HL-60 (cell line): ENCODE measurements at regions not wholly inside any gene's neighbourhood (a gene's known extent, or its start where the extent isn't known, plus 50 kb on each side); places are given as distances from the start of the nearest gene placed in this dataset.

Experiments used
- DNase-seq, 2 experiments: peaks; one replicate each; pipeline ENCODE4 v3.0.0-alpha.2; 2010 to 2020; ENCODE audit warnings: low read depth in 1 of 2, low spot score in 1 of 2
- H3K27ac ChIP-seq: fragments of 250-450 bp; sonication (Bioruptor Pico); replicated peaks from 2 replicates; pipeline ENCODE4 v1.5.1; 2020; ENCODE audit warnings: mild to moderate bottlenecking, moderate library complexity
- H3K27me3 ChIP-seq: fragments of 250-450 bp; sonication (Bioruptor Pico); 2 replicates; pipeline ENCODE4 v1.5.1; 2021; ENCODE audit warnings: mild to moderate bottlenecking, moderate library complexity; ENCODE audit not compliant: insufficient read depth, poor library complexity, severe bottlenecking
- H3K4me3 ChIP-seq: replicated peaks from 2 replicates; pipeline ENCODE4 v1.5.1; 2011; ENCODE audit warnings: mild to moderate bottlenecking, control low read depth, low read length; ENCODE audit not compliant: insufficient read depth
- CTCF ChIP-seq: IDR thresholded peaks from one replicate; pipeline ENCODE4 v1.5.1; 2011; ENCODE audit warnings: low read length, control low read depth, inconsistent platforms; ENCODE audit not compliant: insufficient read depth
- GABPA ChIP-seq: IDR thresholded peaks from 2 replicates; pipeline ENCODE4 v1.6.1; 2012; ENCODE audit warnings: low read depth
- POLR2AphosphoS5 ChIP-seq: IDR thresholded peaks from 2 replicates; pipeline ENCODE4 v1.6.1; 2012; ENCODE audit warnings: low read depth
- REST ChIP-seq: IDR thresholded peaks from 2 replicates; pipeline ENCODE4 v1.6.1; 2012; ENCODE audit warnings: low read depth; ENCODE audit not compliant: insufficient replicate concordance
- SPI1 ChIP-seq: IDR thresholded peaks from 2 replicates; pipeline ENCODE4 v1.6.1; 2012; ENCODE audit warnings: low read depth, mild to moderate bottlenecking, borderline replicate concordance

- no peak for TF ChIP-seq SPI1
- no peak for TF ChIP-seq POLR2AphosphoS5
- no peak for TF ChIP-seq GABPA
- no peak for TF ChIP-seq REST
- TF ChIP-seq CTCF, result no peak
- Histone ChIP-seq H3K27me3 (no peaks in the 10 kb centered on the region), H3K4me3 (no peak overlapping the region), H3K27ac (no peak overlapping the region)
- no peak for DNase-seq
Measured at GRCh38 chr13:87042946-87043345, 628.2 kb upstream of the SLITRK5 start.

GRCh38 chr13:87052731-87053130, 618.4 kb upstream of the SLITRK5 start:
- no peak overlapping the region for H3K27ac ChIP-seq
- no peak overlapping the region for H3K4me3 ChIP-seq

More at GRCh38 chr13:87052731-87053130, 618.4 kb upstream of the SLITRK5 start:
- no peaks in the 10 kb centered on the region for H3K27me3 ChIP-seq
- no peak for DNase-seq
- TF ChIP-seq REST, result no peak
- no peak for TF ChIP-seq POLR2AphosphoS5
- no peak for TF ChIP-seq GABPA
- no peak for TF ChIP-seq SPI1
- no peak for TF ChIP-seq CTCF
